ENCODE measurements at regions not wholly inside any gene's neighbourhood (a gene's known extent, or its start where the extent isn't known, plus 50 kb on each side); places are given as distances from the start of the nearest gene placed in this dataset.

DNA sequence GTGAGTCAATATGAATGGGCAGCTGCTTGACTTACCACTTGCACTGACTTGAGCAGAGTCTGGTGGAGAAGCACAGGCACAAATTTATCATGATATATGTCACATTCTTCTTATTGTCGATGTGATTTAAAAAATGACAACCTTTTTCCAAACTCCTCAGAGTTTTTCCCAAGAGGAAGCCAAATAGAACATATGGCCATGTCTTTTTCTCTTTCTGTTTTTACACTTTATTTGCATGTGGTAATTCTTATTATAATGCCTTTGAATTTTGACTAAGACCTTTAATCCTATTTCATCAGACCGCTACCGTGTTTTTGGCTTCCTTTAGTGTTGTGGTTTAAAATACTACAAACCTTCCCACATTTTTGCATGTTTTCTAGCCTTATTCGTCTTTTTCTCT, 666.2 kb downstream of the PDCD6IP start:
- TF ChIP-seq, protein P1, sequence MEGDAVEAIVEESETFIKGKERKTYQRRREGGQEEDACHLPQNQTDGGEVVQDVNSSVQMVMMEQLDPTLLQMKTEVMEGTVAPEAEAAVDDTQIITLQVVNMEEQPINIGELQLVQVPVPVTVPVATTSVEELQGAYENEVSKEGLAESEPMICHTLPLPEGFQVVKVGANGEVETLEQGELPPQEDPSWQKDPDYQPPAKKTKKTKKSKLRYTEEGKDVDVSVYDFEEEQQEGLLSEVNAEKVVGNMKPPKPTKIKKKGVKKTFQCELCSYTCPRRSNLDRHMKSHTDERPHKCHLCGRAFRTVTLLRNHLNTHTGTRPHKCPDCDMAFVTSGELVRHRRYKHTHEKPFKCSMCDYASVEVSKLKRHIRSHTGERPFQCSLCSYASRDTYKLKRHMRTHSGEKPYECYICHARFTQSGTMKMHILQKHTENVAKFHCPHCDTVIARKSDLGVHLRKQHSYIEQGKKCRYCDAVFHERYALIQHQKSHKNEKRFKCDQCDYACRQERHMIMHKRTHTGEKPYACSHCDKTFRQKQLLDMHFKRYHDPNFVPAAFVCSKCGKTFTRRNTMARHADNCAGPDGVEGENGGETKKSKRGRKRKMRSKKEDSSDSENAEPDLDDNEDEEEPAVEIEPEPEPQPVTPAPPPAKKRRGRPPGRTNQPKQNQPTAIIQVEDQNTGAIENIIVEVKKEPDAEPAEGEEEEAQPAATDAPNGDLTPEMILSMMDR (IDR thresholded peaks at IDR 0.05): no peak
- Mint-ChIP-seq H3K27ac (no peak overlapping the region), H3K27me3 (no peaks in the 10 kb centered on the region), H3K36me3 (ENCODE audit: low read depth) (no peaks in the 10 kb centered on the region), H3K4me3 (no peak overlapping the region), H3K9me3 (peaks cover 10% of the 10 kb centered on the region), H3K4me1 (no peaks in the 10 kb centered on the region)
- DNase-seq (no peak), ATAC-seq (ENCODE audit: low read depth) (no peak)
- ChIA-PET CTCF (no interaction called here), POLR2A (no interaction called here)
- intact Hi-C loops (cut with micrococcal nuclease): no loop called here

GRCh38 chr3:34475851-34476250, 677.4 kb downstream of the PDCD6IP start:
- H3K27me3 Mint-ChIP-seq: no peaks in the 10 kb centered on the region
- H3K9me3 Mint-ChIP-seq: peaks cover 5% of the 10 kb centered on the region
- TF ChIP-seq, protein P1 (IDR thresholded peaks at IDR 0.05): no peak
- no peaks in the 10 kb centered on the region for H3K36me3 Mint-ChIP-seq (ENCODE audit: low read depth)
- no peak for ATAC-seq (ENCODE audit: low read depth)
- DNase-seq: no peak
- POLR2A ChIA-PET: no interaction called here
- no peaks in the 10 kb centered on the region for H3K4me1 Mint-ChIP-seq
- CTCF ChIA-PET: no interaction called here
- intact Hi-C loops (cut with micrococcal nuclease): no loop called here
- H3K4me3 Mint-ChIP-seq: no peak overlapping the region
- no peak overlapping the region for H3K27ac Mint-ChIP-seq

DNA sequence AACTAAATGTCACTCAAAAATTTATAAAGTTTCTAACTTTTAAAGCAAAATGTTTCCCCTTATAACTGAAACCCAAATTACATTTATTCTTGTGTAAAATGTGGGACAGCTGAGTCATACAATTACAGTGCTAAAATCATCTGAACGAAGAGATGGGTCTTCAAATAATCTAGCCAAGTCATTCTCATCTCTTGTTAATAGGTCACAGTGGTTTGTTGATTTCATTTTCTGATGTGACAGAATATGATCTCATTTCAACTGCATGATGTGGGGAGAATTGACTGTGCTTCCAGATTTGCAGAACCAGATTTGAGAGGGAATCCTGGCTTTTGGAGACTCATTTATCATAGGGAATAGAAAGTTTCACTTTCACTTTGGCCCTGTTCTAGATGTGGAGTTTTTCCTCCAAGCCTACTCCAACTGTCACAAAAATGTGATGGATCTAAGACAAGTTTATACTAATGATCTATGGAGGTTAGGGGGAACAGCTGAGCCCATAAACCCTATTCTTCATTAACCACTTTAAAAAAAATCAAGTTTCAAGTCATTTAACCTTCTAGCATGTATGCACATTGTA, 685.0 kb downstream of the PDCD6IP start:
- intact Hi-C loops (cut with micrococcal nuclease): no loop called here
- Mint-ChIP-seq H3K9me3 (peaks cover 3% of the 10 kb centered on the region), H3K27ac (no peak overlapping the region), H3K4me3 (no peak overlapping the region), H3K27me3 (no peaks in the 10 kb centered on the region), H3K36me3 (ENCODE audit: low read depth) (peaks cover 2% of the 10 kb centered on the region), H3K4me1 (no peaks in the 10 kb centered on the region)
- ChIA-PET CTCF (no interaction called here), POLR2A (no interaction called here)
- TF ChIP-seq, protein P1 (IDR thresholded peaks at IDR 0.05): no peak
- DNase-seq (no peak), ATAC-seq (ENCODE audit: low read depth) (no peak)

- H3K36me3 Mint-ChIP-seq (ENCODE audit: low read depth): no peaks in the 10 kb centered on the region
- no peak overlapping the region for H3K4me3 Mint-ChIP-seq
- CTCF ChIA-PET: no interaction called here
- POLR2A ChIA-PET: no interaction called here
- ATAC-seq (ENCODE audit: low read depth): no peak
- peaks cover 2% of the 10 kb centered on the region for H3K27me3 Mint-ChIP-seq
- no peak overlapping the region for H3K27ac Mint-ChIP-seq
- TF ChIP-seq, protein P1 (IDR thresholded peaks at IDR 0.05): no peak
- no peak for DNase-seq
- intact Hi-C loops (cut with micrococcal nuclease): no loop called here
- no peaks in the 10 kb centered on the region for H3K9me3 Mint-ChIP-seq
- peaks cover 10% of the 10 kb centered on the region for H3K4me1 Mint-ChIP-seq
Observed at GRCh38 chr3:34504366-34504765, 705.9 kb downstream of the PDCD6IP start.

DNA sequence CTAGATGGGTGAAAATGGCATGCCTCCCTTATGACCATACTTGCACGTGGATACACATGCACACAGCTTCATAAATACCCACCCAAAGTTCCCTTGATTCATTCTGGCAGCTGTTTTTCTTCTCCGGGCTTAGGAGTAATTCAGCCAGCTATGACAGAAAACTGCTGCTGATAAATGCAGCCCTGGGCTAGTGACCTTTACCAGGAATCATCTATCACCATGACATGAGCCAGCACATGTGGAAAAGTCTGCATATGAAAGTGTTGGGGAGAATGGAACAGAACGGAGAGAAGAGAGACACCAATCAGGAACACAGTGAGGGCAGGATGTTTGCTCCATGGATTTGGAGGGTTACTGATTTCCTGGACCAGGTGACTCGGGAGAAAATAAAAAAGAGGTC, 706.3 kb downstream of the PDCD6IP start:
- DNase-seq (no peak), ATAC-seq (ENCODE audit: low read depth) (no peak)
- CTCF ChIA-PET: no interaction called here
- Mint-ChIP-seq H3K36me3 (ENCODE audit: low read depth) (no peaks in the 10 kb centered on the region), H3K4me1 (peaks cover 10% of the 10 kb centered on the region), H3K27ac (no peak overlapping the region), H3K27me3 (peaks cover 2% of the 10 kb centered on the region), H3K9me3 (no peaks in the 10 kb centered on the region), H3K4me3 (no peak overlapping the region)
- TF ChIP-seq, protein P1 (IDR thresholded peaks at IDR 0.05): no peak
- intact Hi-C loops (cut with micrococcal nuclease): no loop called here
- POLR2A ChIA-PET: no interaction called here

All from activated B cell treated with CpG ODN at 0.5 μM for 24 hours (primary cell).